Right atrium auricular region (tissue), 2 donors: ENCODE measurements at regions not wholly inside any gene's neighbourhood (a gene's known extent, or its start where the extent isn't known, plus 50 kb on each side); places are given as distances from the start of the nearest gene placed in this dataset.
A peak's percentile ranks its signal among the peaks of the same experiment; 100 is the strongest.

Experiments
- DNase-seq: peaks from one replicate; pipeline ENCODE4 v3.0.0-alpha.2; 2019; ENCODE audit warnings: low spot score
- H3K27ac ChIP-seq, 2 donors: fragments of 200-600 bp; sonication (generic); 1 replicate in 1 of 2; 2 replicates in 1 of 2; pipeline ENCODE4 v1.5.1; 2016 to 2019
- H3K27me3 ChIP-seq, 2 donors: fragments of 200-600 bp; sonication (generic); one replicate each; pipeline versions ENCODE4 v1.5.1 to v1.6.0; 2017 to 2019
- H3K36me3 ChIP-seq: fragments of 200-600 bp; sonication (generic); one replicate; pipeline ENCODE4 v1.5.1; 2016
- H3K4me1 ChIP-seq, 2 donors: fragments of 200-600 bp; sonication (generic); one replicate each; pipeline versions ENCODE4 v1.5.1 to v1.6.0; 2017 to 2019
- H3K4me3 ChIP-seq, 2 donors: fragments of 200-600 bp; sonication (generic); 1 replicate in 1 of 2; 2 replicates in 1 of 2; pipeline ENCODE4 v1.5.1; 2017 to 2019; ENCODE audit warnings: mild to moderate bottlenecking in 1 of 2, moderate library complexity in 1 of 2
- H3K9me3 ChIP-seq, 2 donors: fragments of 200-600 bp; sonication (generic); one replicate each; pipeline ENCODE4 v1.5.1; 2019
- TF ChIP-seq, protein P1 (sequence below), 2 donors: fragments of 200-600 bp; sonication (generic); IDR thresholded peaks; one replicate each; pipeline ENCODE4 v1.5.1; 2019; ENCODE audit warnings: antibody characterized with exemption in 2 of 2

GRCh38 chr3:28738425-28738824 lies 389.8 kb upstream of the AZI2 start:
- Histone ChIP-seq H3K4me3 (no peak overlapping the region), H3K4me1 (no peaks in the 10 kb centered on the region), H3K36me3 (no peaks in the 10 kb centered on the region), H3K9me3 (peaks cover 0 to 14% of the 10 kb centered on the region in 2 donors), H3K27me3 (no peaks in the 10 kb centered on the region), H3K27ac (no peak overlapping the region)
- DNase-seq: no peak
- TF ChIP-seq, protein P1, sequence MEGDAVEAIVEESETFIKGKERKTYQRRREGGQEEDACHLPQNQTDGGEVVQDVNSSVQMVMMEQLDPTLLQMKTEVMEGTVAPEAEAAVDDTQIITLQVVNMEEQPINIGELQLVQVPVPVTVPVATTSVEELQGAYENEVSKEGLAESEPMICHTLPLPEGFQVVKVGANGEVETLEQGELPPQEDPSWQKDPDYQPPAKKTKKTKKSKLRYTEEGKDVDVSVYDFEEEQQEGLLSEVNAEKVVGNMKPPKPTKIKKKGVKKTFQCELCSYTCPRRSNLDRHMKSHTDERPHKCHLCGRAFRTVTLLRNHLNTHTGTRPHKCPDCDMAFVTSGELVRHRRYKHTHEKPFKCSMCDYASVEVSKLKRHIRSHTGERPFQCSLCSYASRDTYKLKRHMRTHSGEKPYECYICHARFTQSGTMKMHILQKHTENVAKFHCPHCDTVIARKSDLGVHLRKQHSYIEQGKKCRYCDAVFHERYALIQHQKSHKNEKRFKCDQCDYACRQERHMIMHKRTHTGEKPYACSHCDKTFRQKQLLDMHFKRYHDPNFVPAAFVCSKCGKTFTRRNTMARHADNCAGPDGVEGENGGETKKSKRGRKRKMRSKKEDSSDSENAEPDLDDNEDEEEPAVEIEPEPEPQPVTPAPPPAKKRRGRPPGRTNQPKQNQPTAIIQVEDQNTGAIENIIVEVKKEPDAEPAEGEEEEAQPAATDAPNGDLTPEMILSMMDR (IDR thresholded peaks at IDR 0.05): no peak

DNA sequence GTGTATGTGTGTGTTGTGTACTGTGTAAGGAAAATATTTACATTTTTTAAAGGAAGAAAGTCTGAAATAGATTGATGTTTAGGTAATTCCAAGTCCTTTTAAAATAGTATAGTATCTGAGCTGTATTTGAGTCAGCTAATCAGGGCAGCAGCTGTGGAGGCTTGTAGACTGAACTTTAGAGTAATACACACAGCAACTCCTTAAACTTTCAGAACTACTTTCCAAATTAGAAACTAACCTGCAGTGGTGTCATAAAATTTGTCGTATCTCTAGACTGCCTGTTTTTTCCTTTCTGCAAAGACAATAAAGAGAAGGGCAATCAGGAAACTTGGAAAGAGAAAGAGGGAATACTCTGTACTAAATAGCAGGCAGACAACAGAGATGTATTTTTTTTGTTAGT lies 391.0 kb upstream of the AZI2 start:
- no peaks in the 10 kb centered on the region for H3K27me3 ChIP-seq
- peaks cover 0 to 1% of the 10 kb centered on the region in 2 donors for H3K9me3 ChIP-seq
- TF ChIP-seq, protein P1 (IDR thresholded peaks at IDR 0.05): no peak
- peaks cover 0 to 8% of the 10 kb centered on the region in 2 donors for H3K4me1 ChIP-seq
- H3K36me3 ChIP-seq: no peaks in the 10 kb centered on the region
- no peak overlapping the region for H3K4me3 ChIP-seq
- H3K27ac ChIP-seq: no peak overlapping the region
- DNase-seq: no peak

GRCh38 chr3:28743271-28743670 lies 394.6 kb upstream of the AZI2 start:
- H3K36me3 ChIP-seq: no peaks in the 10 kb centered on the region
- no peaks in the 10 kb centered on the region for H3K27me3 ChIP-seq
- no peak for DNase-seq
- no peak overlapping the region for H3K4me3 ChIP-seq
- H3K27ac ChIP-seq: no peak overlapping the region
- no peaks in the 10 kb centered on the region for H3K9me3 ChIP-seq
- TF ChIP-seq, protein P1 (IDR thresholded peaks at IDR 0.05): no peak
- H3K4me1 ChIP-seq: peaks cover 0 to 26% of the 10 kb centered on the region in 2 donors

- Histone ChIP-seq H3K9me3 (no peaks in the 10 kb centered on the region), H3K27ac (peak overlapping the region in 1 of 2 donors; percentile 78)
Observed at GRCh38 chr3:28743831-28744230, 395.2 kb upstream of the AZI2 start.

GRCh38 chr3:28745436-28745835 lies 396.8 kb upstream of the AZI2 start:
- Histone ChIP-seq H3K4me1 (peaks cover 0 to 26% of the 10 kb centered on the region in 2 donors), H3K9me3 (peaks cover 0 to 5% of the 10 kb centered on the region in 2 donors), H3K4me3 (no peak overlapping the region), H3K27ac (peak overlapping the region; percentile 40 to 78), H3K36me3 (no peaks in the 10 kb centered on the region), H3K27me3 (no peaks in the 10 kb centered on the region)
- DNase-seq: no peak
- TF ChIP-seq, protein P1 (IDR thresholded peaks at IDR 0.05): no peak

More at GRCh38 chr3:28743831-28744230, 395.2 kb upstream of the AZI2 start:
- H3K4me3 ChIP-seq: no peak overlapping the region
- no peak for DNase-seq
- TF ChIP-seq, protein P1 (IDR thresholded peaks at IDR 0.05): no peak
- H3K36me3 ChIP-seq: no peaks in the 10 kb centered on the region
- no peaks in the 10 kb centered on the region for H3K27me3 ChIP-seq
- H3K4me1 ChIP-seq: peaks cover 0 to 26% of the 10 kb centered on the region in 2 donors

DNA sequence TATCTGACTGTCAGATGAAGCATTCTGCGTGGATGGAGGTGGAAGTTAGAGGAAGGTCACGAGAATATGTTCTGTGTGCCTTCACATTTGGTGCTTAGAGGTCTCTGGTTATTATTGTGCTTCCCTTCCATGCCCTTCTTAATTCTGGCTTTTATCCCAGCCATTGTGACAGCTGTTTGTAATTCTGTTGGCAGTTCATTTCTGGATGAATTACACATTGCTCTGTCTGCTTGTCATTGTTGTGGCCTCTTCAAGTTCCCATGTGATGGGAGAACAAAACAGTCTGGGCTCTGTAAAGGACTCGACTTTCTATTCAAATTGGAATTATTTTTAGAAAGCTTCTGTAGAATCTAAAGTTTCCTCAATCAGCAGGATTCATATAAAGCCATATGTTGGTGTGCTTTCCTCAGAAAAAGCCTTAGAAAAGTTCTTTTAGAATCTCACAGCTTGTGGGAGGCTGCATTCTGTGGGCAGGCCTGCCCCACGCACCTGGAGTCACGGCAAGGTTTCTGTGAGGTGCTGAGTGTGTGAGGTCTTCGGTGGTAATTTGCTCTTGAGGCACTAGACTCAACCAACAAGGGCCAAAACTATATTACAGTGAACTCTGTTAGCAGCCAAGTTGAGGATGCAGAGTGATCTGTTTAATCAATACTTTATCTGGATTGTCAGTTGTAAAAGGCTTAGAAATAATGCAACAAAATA lies 397.4 kb upstream of the AZI2 start:
- Histone ChIP-seq H3K4me1 (peaks cover 0 to 26% of the 10 kb centered on the region in 2 donors), H3K27ac (peak overlapping the region; percentile 63 to 78), H3K27me3 (no peaks in the 10 kb centered on the region), H3K9me3 (peaks cover 0 to 7% of the 10 kb centered on the region in 2 donors), H3K4me3 (no peak overlapping the region), H3K36me3 (no peaks in the 10 kb centered on the region)
- DNase-seq: no peak
- TF ChIP-seq, protein P1 (IDR thresholded peaks at IDR 0.05): no peak
